H1 (cell line): ENCODE measurements at regions not wholly inside any gene's neighbourhood (a gene's known extent, or its start where the extent isn't known, plus 50 kb on each side); places are given as distances from the start of the nearest gene placed in this dataset.

Experiments
- CTCF ChIA-PET: fragments of 300-600 bp; sonication (Branson Sonifier 250); formaldehyde crosslinking; loops from one replicate; lab custom pipeline; 2021; ENCODE audit not compliant: partially characterized antibody; lab: Charles Lee
- POLR2A ChIA-PET: fragments of 300-600 bp; sonication (Branson Sonifier 250); formaldehyde crosslinking; loops from one replicate; lab custom pipeline; 2021; ENCODE audit warnings: inconsistent platforms; ENCODE audit not compliant: partially characterized antibody; lab: Charles Lee
- DNase-seq, 2 experiments: peaks; one replicate each; pipeline versions ENCODE4 v3.0.0 to v3.0.0-alpha.2; 2010 to 2022; ENCODE audit warnings: low spot score in 2 of 2, low read depth in 1 of 2, mixed read lengths in 1 of 2
- FAIRE-seq: peaks from 2 replicates; lab custom pipeline; 2011; peaks lifted over from hg19 to GRCh38; lab: Jason Lieb, UNC
- H2AFZ ChIP-seq: 2 replicates; pipeline ENCODE4 v1.8.1; 2012; ENCODE audit warnings: low read length, inconsistent platforms
- H2AK5ac ChIP-seq: 2 replicates; pipeline ENCODE4 v1.6.1; 2013; ENCODE audit warnings: low read depth, low read length
- H2BK120ac ChIP-seq: replicated peaks from 2 replicates; pipeline ENCODE3; 2013; ENCODE audit warnings: low read depth, low read length, inconsistent platforms
- H2BK12ac ChIP-seq: 2 replicates; pipeline ENCODE4 v1.6.1; 2013; ENCODE audit warnings: low read depth, low read length
- H2BK15ac ChIP-seq: 2 replicates; pipeline ENCODE4 v1.6.1; 2013; ENCODE audit warnings: low read length
- H2BK20ac ChIP-seq: 2 replicates; pipeline ENCODE4 v1.6.1; 2013; ENCODE audit warnings: low read length
- H2BK5ac ChIP-seq: 2 replicates; pipeline ENCODE4 v1.6.1; 2013; ENCODE audit warnings: low read depth, low read length
- H3K14ac ChIP-seq: 2 replicates; pipeline ENCODE4 v1.6.1; 2013; ENCODE audit warnings: inconsistent platforms; ENCODE audit not compliant: insufficient read length
- H3K18ac ChIP-seq: 2 replicates; pipeline ENCODE4 v1.6.1; 2013; ENCODE audit warnings: low read length; ENCODE audit errors: extremely low read depth
- H3K23ac ChIP-seq: 2 replicates; pipeline ENCODE4 v1.6.1; 2013; ENCODE audit warnings: inconsistent platforms; ENCODE audit not compliant: insufficient read length
- H3K23me2 ChIP-seq: 2 replicates; pipeline ENCODE4 v1.6.1; 2013; ENCODE audit warnings: low read depth, low read length
- H3K27ac ChIP-seq: 2 replicates; pipeline ENCODE4 v1.6.1; 2011; ENCODE audit warnings: low read depth, low read length, inconsistent platforms
- H3K27me3 ChIP-seq, 4 experiments: replicated peaks in 1 of 4; 1 replicate in 1 of 4; 2 replicates in 3 of 4; pipeline versions ENCODE4 v1.6.1 to v1.8.1; 2011 to 2013; ENCODE audit warnings: low read length in 3 of 4, mild to moderate bottlenecking in 3 of 4, inconsistent platforms in 2 of 4, mixed read lengths in 2 of 4, moderate library complexity in 1 of 4; ENCODE audit not compliant: control insufficient read depth in 3 of 4, insufficient read depth in 3 of 4; ENCODE audit errors: extremely low read depth in 1 of 4
- H3K36me3 ChIP-seq, 4 experiments: 2 replicates each; pipeline versions ENCODE4 v1.6.1 to v1.8.1; 2011 to 2013; ENCODE audit warnings: mild to moderate bottlenecking in 4 of 4, low read length in 3 of 4, moderate library complexity in 2 of 4, control low read depth in 1 of 4, inconsistent platforms in 1 of 4; ENCODE audit not compliant: insufficient read depth in 4 of 4, control insufficient read depth in 2 of 4
- H3K4ac ChIP-seq: replicated peaks from 2 replicates; pipeline ENCODE3; 2013; ENCODE audit warnings: low read length, low read depth, mixed read lengths, inconsistent platforms; ENCODE audit not compliant: insufficient read length
- H3K4me1 ChIP-seq, 4 experiments: replicated peaks in 1 of 4; 1 replicate in 1 of 4; 2 replicates in 3 of 4; pipeline versions ENCODE4 v1.6.1 to v1.8.1; 2011 to 2013; ENCODE audit warnings: low read length in 3 of 4, inconsistent platforms in 2 of 4, mixed read lengths in 1 of 4; ENCODE audit not compliant: insufficient read depth in 4 of 4, control insufficient read depth in 3 of 4
- H3K4me2 ChIP-seq, 2 experiments: 2 replicates each; pipeline versions ENCODE4 v1.6.1 to v1.8.1; 2011 to 2013; ENCODE audit warnings: low read depth in 2 of 2, low read length in 2 of 2, control low read depth in 1 of 2, inconsistent platforms in 1 of 2, mild to moderate bottlenecking in 1 of 2; ENCODE audit not compliant: insufficient read depth in 1 of 2
- H3K4me3 ChIP-seq, 4 experiments: fragments of 200-600, 300-600 bp in 1 of 4; sonication (generic), shearing (Covaris generic), sonication (Bioruptor Twin) in 1 of 4; 2 replicates each; pipeline versions ENCODE4 v1.5.1 to v1.8.1; 2011 to 2016; ENCODE audit warnings: low read length in 4 of 4, low read depth in 3 of 4, control low read depth in 2 of 4, inconsistent platforms in 2 of 4, mild to moderate bottlenecking in 2 of 4, mixed read lengths in 1 of 4, moderate library complexity in 1 of 4; ENCODE audit not compliant: insufficient read depth in 2 of 4; ENCODE audit errors: extremely low read depth in 1 of 4
- H3K56ac ChIP-seq: replicated peaks from 2 replicates; pipeline ENCODE3; 2013; ENCODE audit warnings: low read depth, mild to moderate bottlenecking, mixed read lengths, low read length, inconsistent platforms; ENCODE audit not compliant: insufficient read length
- H3K79me1 ChIP-seq: 2 replicates; pipeline ENCODE4 v1.6.1; 2013; ENCODE audit warnings: low read depth, low read length, control low read depth
- H3K79me2 ChIP-seq, 2 experiments: 2 replicates each; pipeline versions ENCODE4 v1.6.1 to v1.8.1; 2012 to 2013; ENCODE audit warnings: low read length in 2 of 2, mild to moderate bottlenecking in 2 of 2, inconsistent platforms in 1 of 2; ENCODE audit not compliant: insufficient read depth in 2 of 2, control insufficient read depth in 1 of 2
- H3K9ac ChIP-seq, 4 experiments: replicated peaks in 1 of 4; 1 replicate in 1 of 4; 2 replicates in 3 of 4; pipeline versions ENCODE4 v1.6.1 to v1.8.1; 2011 to 2013; ENCODE audit warnings: low read depth in 3 of 4, low read length in 3 of 4, control low read depth in 2 of 4, mild to moderate bottlenecking in 2 of 4, moderate library complexity in 2 of 4, inconsistent platforms in 1 of 4; ENCODE audit errors: extremely low read depth in 1 of 4
- H3K9me3 ChIP-seq, 2 experiments: 2 replicates each; pipeline versions ENCODE4 v1.6.1 to v1.8.1; 2012 to 2013; ENCODE audit warnings: mild to moderate bottlenecking in 2 of 2, moderate library complexity in 2 of 2, control low read depth in 1 of 2, inconsistent platforms in 1 of 2, low read depth in 1 of 2, low read length in 1 of 2, mixed read lengths in 1 of 2; ENCODE audit not compliant: insufficient read depth in 2 of 2
- H4K20me1 ChIP-seq, 2 experiments: replicated peaks in 1 of 2; 2 replicates each; pipeline versions ENCODE3 to v1.8.1; 2011 to 2013; ENCODE audit warnings: inconsistent platforms in 2 of 2, low read length in 2 of 2, mild to moderate bottlenecking in 1 of 2; ENCODE audit not compliant: insufficient read depth in 2 of 2, control insufficient read depth in 1 of 2
- H4K5ac ChIP-seq: 2 replicates; pipeline ENCODE4 v1.6.1; 2013; ENCODE audit warnings: low read length, low read depth, mixed read lengths, inconsistent platforms; ENCODE audit not compliant: insufficient read length
- H4K8ac ChIP-seq: 2 replicates; pipeline ENCODE4 v1.8.0; 2013; ENCODE audit warnings: mild to moderate bottlenecking, moderate library complexity, low read length, inconsistent platforms; ENCODE audit not compliant: insufficient read depth; ENCODE audit errors: extremely low read depth
- H4K91ac ChIP-seq: replicated peaks from 2 replicates; pipeline ENCODE3; 2013; ENCODE audit warnings: low read length, mixed read lengths, inconsistent platforms; ENCODE audit not compliant: insufficient read length
- EP300 ChIP-seq, 2 experiments: IDR thresholded peaks; 1 replicate in 1 of 2; 2 replicates in 1 of 2; pipeline ENCODE4 v1.6.1; 2011 to 2012; ENCODE audit warnings: low read depth in 2 of 2, low read length in 2 of 2, mild to moderate bottlenecking in 2 of 2, borderline replicate concordance in 1 of 2, inconsistent platforms in 1 of 2, moderate library complexity in 1 of 2
- GTF2F1 ChIP-seq: IDR thresholded peaks from 2 replicates; pipeline ENCODE4 v1.6.1; 2012; ENCODE audit warnings: low read depth, low read length, improper control_type of control experiment, borderline replicate concordance
- PHF8 ChIP-seq: fragments of 200-600 bp; sonication (generic); conservative IDR thresholded peaks from 2 replicates; pipeline ENCODE4 v1.7.1; 2012; ENCODE audit warnings: low read depth, mild to moderate bottlenecking, inconsistent platforms, low read length, moderate library complexity
- POLR2AphosphoS5 ChIP-seq: IDR thresholded peaks from 2 replicates; pipeline ENCODE4 v1.6.1; 2011; ENCODE audit warnings: low read depth, low read length
- SP2 ChIP-seq: IDR thresholded peaks from 2 replicates; pipeline ENCODE4 v1.6.1; 2012; ENCODE audit warnings: mild to moderate bottlenecking, low read length, inconsistent platforms
- USF2 ChIP-seq: IDR thresholded peaks from 2 replicates; pipeline ENCODE4 v1.6.1; 2011; ENCODE audit warnings: low read length, improper control_type of control experiment
- WGBS, 2 experiments: shearing (Covaris generic) in 1 of 2; methylation state at CpG; one replicate each; pipeline versions ENCODE4 v1.1.6 to v1.1.7; 2013 to 2015; ENCODE audit warnings: low lambda C conversion rate in 2 of 2, mixed read lengths in 2 of 2, inconsistent platforms in 1 of 2, low coverage in 1 of 2, missing lambda C conversion rate in 1 of 2; ENCODE audit not compliant: insufficient replicate concordance in 2 of 2, insufficient coverage in 1 of 2, insufficient read length in 1 of 2; ENCODE audit errors: extremely low coverage in 1 of 2, missing lambda C conversion rate in 1 of 2; 5-methylcytosine and 5-hydroxymethylcytosine counted together

DNA sequence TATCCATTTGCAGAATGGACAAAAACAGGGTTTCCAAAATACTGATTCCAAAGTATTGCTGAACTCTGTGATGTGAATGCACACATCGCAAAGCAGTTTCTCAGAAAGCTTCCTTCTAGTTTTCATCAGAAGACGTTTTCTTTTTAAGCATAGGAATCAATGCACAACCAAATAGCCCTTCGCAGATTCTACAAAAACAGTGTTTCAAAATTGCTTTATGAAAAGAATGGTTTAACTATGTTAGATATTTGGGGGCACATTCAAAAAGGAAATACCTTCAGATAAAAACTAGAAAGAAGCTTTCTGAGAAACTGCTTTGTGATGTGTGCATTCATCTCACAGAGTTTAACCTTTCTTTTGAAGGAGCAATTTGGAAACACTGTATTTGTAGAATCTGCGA, 569.7 kb downstream of the ALG10 start:
- Histone ChIP-seq H3K4ac (no peak overlapping the region), H2AFZ (no peak overlapping the region), H3K79me1 (no peaks in the 10 kb centered on the region), H3K9me3 (peaks cover 75 to 82% of the 10 kb centered on the region in 2 experiments), H3K56ac (no peak overlapping the region), H2BK120ac (no peak overlapping the region), H3K4me1 (no peaks in the 10 kb centered on the region), H2BK5ac (no peak overlapping the region), H3K36me3 (no peaks in the 10 kb centered on the region), H3K79me2 (no peaks in the 10 kb centered on the region), H3K23ac (no peak overlapping the region), H4K5ac (no peak overlapping the region), H3K27me3 (no peaks in the 10 kb centered on the region), H3K4me3 (no peak overlapping the region), H3K9ac (no peak overlapping the region), H2AK5ac (no peak overlapping the region), H4K20me1 (no peaks in the 10 kb centered on the region), H3K14ac (no peak overlapping the region), H3K27ac (no peak overlapping the region), H3K4me2 (no peak overlapping the region), H2BK20ac (no peak overlapping the region), H2BK12ac (no peak overlapping the region), H3K18ac (no peak overlapping the region), H2BK15ac (no peak overlapping the region), H4K91ac (no peak overlapping the region), H4K8ac (no peak overlapping the region), H3K23me2 (no peaks in the 10 kb centered on the region)
- no peak for FAIRE-seq
- 82% methylated on average over 4 of the region's 4 CpGs; no CpG with 5 or more reads in 1 of the 2 experiments for WGBS, 2 experiments
- POLR2A ChIA-PET: no interaction called here
- DNase-seq: no peak
- CTCF ChIA-PET: no interaction called here
- TF ChIP-seq USF2 (no peak), SP2 (no peak), POLR2AphosphoS5 (no peak), GTF2F1 (no peak), PHF8 (no peak), EP300 (IDR thresholded peaks at IDR 0.05; ENCODE audit: borderline replicate concordance in 1 of 2, low read depth in 2 of 2, low read length in 2 of 2) (no peak)
